ENCODE measurements at regions not wholly inside any gene's neighbourhood (a gene's known extent, or its start where the extent isn't known, plus 50 kb on each side); places are given as distances from the start of the nearest gene placed in this dataset.

DNA sequence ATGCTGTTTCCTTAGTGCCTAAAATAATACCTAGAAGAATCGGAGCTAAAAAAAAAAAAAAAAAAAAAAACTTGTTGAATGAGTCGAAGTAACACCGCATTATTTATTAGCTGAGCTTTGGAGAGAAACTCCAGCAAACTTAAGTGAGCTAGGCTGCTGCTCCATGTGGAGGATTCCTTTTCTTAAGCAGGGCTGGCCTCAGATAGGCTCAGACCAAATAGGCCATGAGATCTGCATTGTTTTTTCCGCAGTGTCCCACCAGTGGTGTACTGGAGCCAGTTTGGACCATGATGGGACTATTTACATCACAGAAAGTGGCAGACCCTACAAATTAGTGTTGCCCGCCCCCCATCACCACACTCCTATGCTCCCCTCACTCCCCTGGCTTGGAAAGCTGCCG lies 341.4 kb downstream of the DTWD2 start:
- Histone ChIP-seq H3K27ac (ENCODE audit: low read length) (no peak overlapping the region), H3K36me3 (ENCODE audit: insufficient read depth, low read length) (no peaks in the 10 kb centered on the region), H3K9ac (ENCODE audit: low read length) (no peak overlapping the region), H3K4me2 (ENCODE audit: low read length) (no peak overlapping the region), H3F3A (ENCODE audit: insufficient read depth, low read length, poor library complexity, severe bottlenecking) (no peaks in the 10 kb centered on the region), H3K79me2 (replicated peaks; ENCODE audit: insufficient read depth, low read length) (no peaks in the 10 kb centered on the region), H3K9me2 (ENCODE audit: insufficient read depth, low read length) (no peaks in the 10 kb centered on the region), H2AFZ (ENCODE audit: low read depth, low read length) (no peak overlapping the region), H4K20me1 (ENCODE audit: insufficient read depth) (no peaks in the 10 kb centered on the region), H3K9me3 (ENCODE audit: low read length) (no peaks in the 10 kb centered on the region), H3K27me3 (ENCODE audit: insufficient read depth, low read depth, low read length) (no peaks in the 10 kb centered on the region), H3K4me3 (ENCODE audit: low read length) (no peak overlapping the region)
- TF ChIP-seq REST (IDR thresholded peaks at IDR 0.05; ENCODE audit: borderline replicate concordance): no peak
- no peak for TF ChIP-seq MXI1 (conservative IDR thresholded peaks at IDR 0.05; ENCODE audit: poor library complexity, severe bottlenecking)
- no peak for TF ChIP-seq TAF1 (IDR thresholded peaks at IDR 0.05; ENCODE audit: low read depth)
- TF ChIP-seq SMC3 (conservative IDR thresholded peaks at IDR 0.05; ENCODE audit: poor library complexity): no peak
- TF ChIP-seq POLR2AphosphoS5 (IDR thresholded peaks at IDR 0.05): no peak
- TF ChIP-seq RAD21 (conservative IDR thresholded peaks at IDR 0.05): no peak
- no peak for TF ChIP-seq EZH2 (IDR thresholded peaks at IDR 0.05; ENCODE audit: borderline replicate concordance, insufficient read depth, low read length, poor library complexity, severe bottlenecking)
- no peak for TF ChIP-seq EP300 (conservative IDR thresholded peaks at IDR 0.05; ENCODE audit: poor library complexity, severe bottlenecking)
- TF ChIP-seq, protein P1, sequence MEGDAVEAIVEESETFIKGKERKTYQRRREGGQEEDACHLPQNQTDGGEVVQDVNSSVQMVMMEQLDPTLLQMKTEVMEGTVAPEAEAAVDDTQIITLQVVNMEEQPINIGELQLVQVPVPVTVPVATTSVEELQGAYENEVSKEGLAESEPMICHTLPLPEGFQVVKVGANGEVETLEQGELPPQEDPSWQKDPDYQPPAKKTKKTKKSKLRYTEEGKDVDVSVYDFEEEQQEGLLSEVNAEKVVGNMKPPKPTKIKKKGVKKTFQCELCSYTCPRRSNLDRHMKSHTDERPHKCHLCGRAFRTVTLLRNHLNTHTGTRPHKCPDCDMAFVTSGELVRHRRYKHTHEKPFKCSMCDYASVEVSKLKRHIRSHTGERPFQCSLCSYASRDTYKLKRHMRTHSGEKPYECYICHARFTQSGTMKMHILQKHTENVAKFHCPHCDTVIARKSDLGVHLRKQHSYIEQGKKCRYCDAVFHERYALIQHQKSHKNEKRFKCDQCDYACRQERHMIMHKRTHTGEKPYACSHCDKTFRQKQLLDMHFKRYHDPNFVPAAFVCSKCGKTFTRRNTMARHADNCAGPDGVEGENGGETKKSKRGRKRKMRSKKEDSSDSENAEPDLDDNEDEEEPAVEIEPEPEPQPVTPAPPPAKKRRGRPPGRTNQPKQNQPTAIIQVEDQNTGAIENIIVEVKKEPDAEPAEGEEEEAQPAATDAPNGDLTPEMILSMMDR (IDR thresholded peaks at IDR 0.05; ENCODE audit: poor library complexity, severe bottlenecking): no peak

GRCh38 chr5:118637947-118638670 lies 350.2 kb downstream of the DTWD2 start:
- Histone ChIP-seq H3K9me2 (ENCODE audit: insufficient read depth, low read length) (no peaks in the 10 kb centered on the region), H3K27ac (ENCODE audit: low read length) (no peak overlapping the region), H3K4me3 (ENCODE audit: low read length) (no peak overlapping the region), H2AFZ (ENCODE audit: low read depth, low read length) (no peak overlapping the region), H3K9ac (ENCODE audit: low read length) (no peak overlapping the region), H3K36me3 (ENCODE audit: insufficient read depth, low read length) (no peaks in the 10 kb centered on the region), H3F3A (ENCODE audit: insufficient read depth, low read length, poor library complexity, severe bottlenecking) (no peaks in the 10 kb centered on the region), H3K9me3 (ENCODE audit: low read length) (no peaks in the 10 kb centered on the region), H3K79me2 (replicated peaks; ENCODE audit: insufficient read depth, low read length) (no peaks in the 10 kb centered on the region), H4K20me1 (ENCODE audit: insufficient read depth) (no peaks in the 10 kb centered on the region), H3K4me2 (ENCODE audit: low read length) (no peak overlapping the region), H3K27me3 (ENCODE audit: insufficient read depth, low read depth, low read length) (no peaks in the 10 kb centered on the region)
- TF ChIP-seq, protein P1 (IDR thresholded peaks at IDR 0.05; ENCODE audit: poor library complexity, severe bottlenecking): no peak
- TF ChIP-seq POLR2AphosphoS5 (IDR thresholded peaks at IDR 0.05): no peak
- TF ChIP-seq SMC3 (conservative IDR thresholded peaks at IDR 0.05; ENCODE audit: poor library complexity): no peak
- TF ChIP-seq RAD21 (conservative IDR thresholded peaks at IDR 0.05): no peak
- no peak for TF ChIP-seq REST (IDR thresholded peaks at IDR 0.05; ENCODE audit: borderline replicate concordance)
